PC-3 (cell line): ENCODE measurements at regions not wholly inside any gene's neighbourhood (a gene's known extent, or its start where the extent isn't known, plus 50 kb on each side); places are given as distances from the start of the nearest gene placed in this dataset.

Experiments used
- ATAC-seq: fragments of 200-7000 bp; cut with Tn5 transposase; 2 replicates; pipeline ENCODE4 v1.9.1; 2020; ENCODE audit warnings: mild to moderate bottlenecking, moderate library complexity
- BruUV-seq: library from RNA; stranded (reverse); fragments of 400-500 nt; replicated peaks from 2 replicates; lab custom pipeline; 2021; lab: Mats Ljungman, UMichigan
- CTCF ChIA-PET: fragments of 300-600 bp; sonication (Branson Sonifier 250); formaldehyde crosslinking; loops from one replicate; lab custom pipeline; 2022; ENCODE audit warnings: antibody characterized with exemption; lab: Charles Lee
- POLR2A ChIA-PET: fragments of 300-600 bp; sonication (Branson Sonifier 250); formaldehyde crosslinking; loops from one replicate; lab custom pipeline; 2022; ENCODE audit warnings: antibody characterized with exemption; ENCODE audit not compliant: unreplicated experiment; lab: Charles Lee
- DNase-seq: peaks from one replicate; pipeline ENCODE4 v3.0.0-alpha.2; 2015
- H2AFZ ChIP-seq: fragments of 300-600 bp; sonication (generic); 2 replicates; pipeline ENCODE4 v1.6.0; 2016; ENCODE audit warnings: antibody characterized with exemption, low read length
- H3F3A ChIP-seq: fragments of 300-600 bp; sonication (generic); one replicate; pipeline ENCODE4 v1.6.0; 2017; ENCODE audit warnings: antibody characterized with exemption, low read length, control low read depth, mild to moderate bottlenecking; ENCODE audit not compliant: unreplicated experiment
- H3K27ac ChIP-seq: fragments of 300-600 bp; sonication (generic); 2 replicates; pipeline ENCODE4 v1.5.1; 2016; ENCODE audit warnings: mild to moderate bottlenecking, low read length
- H3K27me3 ChIP-seq: fragments of 300-600 bp; sonication (generic); 2 replicates; pipeline ENCODE4 v1.6.1; 2016; ENCODE audit warnings: low read length, mixed read lengths
- H3K36me3 ChIP-seq: fragments of 300-600 bp; sonication (generic); 2 replicates; pipeline ENCODE4 v1.6.1; 2016; ENCODE audit warnings: low read depth, mixed run types, low read length, mixed read lengths
- H3K4me1 ChIP-seq: fragments of 300-600 bp; sonication (generic); 2 replicates; pipeline ENCODE4 v1.5.1; 2016; ENCODE audit warnings: low read length; ENCODE audit not compliant: insufficient read depth
- H3K4me2 ChIP-seq: fragments of 300-600 bp; sonication (generic); 2 replicates; pipeline ENCODE4 v1.6.0; 2016; ENCODE audit warnings: low read length
- H3K4me3 ChIP-seq: fragments of 300-600 bp; sonication (generic); 2 replicates; pipeline ENCODE4 v1.5.1; 2016; ENCODE audit warnings: mild to moderate bottlenecking, low read length, mixed read lengths
- H3K79me2 ChIP-seq: fragments of 300-600 bp; sonication (generic); 2 replicates; pipeline ENCODE4 v1.6.1; 2017; ENCODE audit warnings: low read length, mixed read lengths
- H3K9ac ChIP-seq: fragments of 300-600 bp; sonication (generic); 2 replicates; pipeline ENCODE4 v1.6.0; 2016; ENCODE audit warnings: mild to moderate bottlenecking, low read length
- H3K9me2 ChIP-seq: fragments of 300-600 bp; sonication (generic); replicated peaks from 2 replicates; pipeline ENCODE4 v1.6.1; 2016; ENCODE audit warnings: mixed run types, low read length, mixed read lengths
- H3K9me3 ChIP-seq: fragments of 300-600 bp; sonication (generic); 2 replicates; pipeline ENCODE4 v1.6.1; 2016; ENCODE audit warnings: low read length, mixed read lengths
- H4K20me1 ChIP-seq: fragments of 300-600 bp; sonication (generic); 2 replicates; pipeline ENCODE4 v1.6.1; 2016; ENCODE audit warnings: low read length, mixed read lengths
- intact Hi-C: fragments of 100-400 bp; cut with micrococcal nuclease; formaldehyde crosslinking; loops from 2 replicates; pipeline ENCODE4 v1.9.0; 2023
- TF ChIP-seq, protein P1 (sequence below): fragments of 300-600 bp; sonication (generic); conservative IDR thresholded peaks from 2 replicates; pipeline ENCODE4 v1.5.1; 2017; ENCODE audit warnings: antibody characterized with exemption, low read depth, mild to moderate bottlenecking, low read length

DNA sequence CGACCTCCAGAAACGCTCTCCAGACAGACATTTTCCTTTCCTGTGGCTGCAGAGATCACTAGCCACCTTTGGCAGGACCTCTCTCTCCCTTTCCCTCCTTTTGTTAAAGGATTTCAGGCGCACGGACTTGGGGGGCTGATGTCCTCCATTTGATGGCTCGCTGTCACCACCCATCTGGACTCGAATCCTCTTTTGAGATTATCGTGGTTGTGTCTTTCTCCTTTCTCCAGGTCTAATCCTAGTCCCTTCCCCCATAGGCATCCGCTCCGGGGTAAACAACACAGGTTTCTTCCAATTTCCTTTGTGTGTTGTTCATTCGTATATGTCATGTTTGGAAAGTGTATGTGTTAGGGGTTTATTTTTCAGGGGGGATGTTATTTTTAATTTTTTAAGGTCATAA, 56.7 kb upstream of the SLC24A4 start:
- no peak overlapping the region for H3K4me2 ChIP-seq
- H3F3A ChIP-seq = no peaks in the 10 kb centered on the region
- ATAC-seq (no peak), DNase-seq (no peak)
- intact Hi-C loops = no loop called here
- no peak overlapping the region for H3K27ac ChIP-seq
- TF ChIP-seq, protein P1, sequence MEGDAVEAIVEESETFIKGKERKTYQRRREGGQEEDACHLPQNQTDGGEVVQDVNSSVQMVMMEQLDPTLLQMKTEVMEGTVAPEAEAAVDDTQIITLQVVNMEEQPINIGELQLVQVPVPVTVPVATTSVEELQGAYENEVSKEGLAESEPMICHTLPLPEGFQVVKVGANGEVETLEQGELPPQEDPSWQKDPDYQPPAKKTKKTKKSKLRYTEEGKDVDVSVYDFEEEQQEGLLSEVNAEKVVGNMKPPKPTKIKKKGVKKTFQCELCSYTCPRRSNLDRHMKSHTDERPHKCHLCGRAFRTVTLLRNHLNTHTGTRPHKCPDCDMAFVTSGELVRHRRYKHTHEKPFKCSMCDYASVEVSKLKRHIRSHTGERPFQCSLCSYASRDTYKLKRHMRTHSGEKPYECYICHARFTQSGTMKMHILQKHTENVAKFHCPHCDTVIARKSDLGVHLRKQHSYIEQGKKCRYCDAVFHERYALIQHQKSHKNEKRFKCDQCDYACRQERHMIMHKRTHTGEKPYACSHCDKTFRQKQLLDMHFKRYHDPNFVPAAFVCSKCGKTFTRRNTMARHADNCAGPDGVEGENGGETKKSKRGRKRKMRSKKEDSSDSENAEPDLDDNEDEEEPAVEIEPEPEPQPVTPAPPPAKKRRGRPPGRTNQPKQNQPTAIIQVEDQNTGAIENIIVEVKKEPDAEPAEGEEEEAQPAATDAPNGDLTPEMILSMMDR = no peak
- H3K9me2 ChIP-seq = no peaks in the 10 kb centered on the region
- ChIA-PET POLR2A (no interaction called here), CTCF (no interaction called here)
- no peaks in the 10 kb centered on the region for H3K36me3 ChIP-seq
- H4K20me1 ChIP-seq = no peaks in the 10 kb centered on the region
- H3K79me2 ChIP-seq = no peaks in the 10 kb centered on the region
- no peak overlapping the region for H2AFZ ChIP-seq
- no peak overlapping the region for H3K4me3 ChIP-seq
- BruUV-seq = no TSS peak
- peaks cover 21% of the 10 kb centered on the region for H3K27me3 ChIP-seq
- H3K9ac ChIP-seq = no peak overlapping the region
- H3K4me1 ChIP-seq = no peaks in the 10 kb centered on the region
- H3K9me3 ChIP-seq = no peaks in the 10 kb centered on the region
